IPS-18a (cell line): ENCODE measurements at regions not wholly inside any gene's neighbourhood (a gene's known extent, or its start where the extent isn't known, plus 50 kb on each side); places are given as distances from the start of the nearest gene placed in this dataset.
"Not testable (repeated sequence)": the region's sequence is repeated elsewhere in the genome, so short reads cannot be mapped to it uniquely, and the experiment has no call there.

Experiments
- H3K27ac ChIP-seq: one replicate; pipeline ENCODE4 v1.5.1; 2013; ENCODE audit warnings: low read length
- H3K27me3 ChIP-seq: one replicate; pipeline ENCODE4 v1.6.1; 2013; ENCODE audit warnings: mild to moderate bottlenecking, low read length; ENCODE audit not compliant: control insufficient read depth, insufficient read depth
- H3K36me3 ChIP-seq: one replicate; pipeline ENCODE4 v1.6.1; 2013; ENCODE audit warnings: low read depth, low read length; ENCODE audit not compliant: control insufficient read depth
- H3K4me1 ChIP-seq: one replicate; pipeline ENCODE4 v1.6.1; 2013; ENCODE audit warnings: low read depth, low read length; ENCODE audit not compliant: control insufficient read depth
- H3K4me3 ChIP-seq: one replicate; pipeline ENCODE4 v1.5.1; 2013; ENCODE audit warnings: low read length
- H3K9ac ChIP-seq: one replicate; pipeline ENCODE4 v1.6.1; 2013; ENCODE audit warnings: mild to moderate bottlenecking, low read length, moderate library complexity
- H3K9me3 ChIP-seq: one replicate; pipeline ENCODE4 v1.6.1; 2013; ENCODE audit warnings: low read depth, low read length; ENCODE audit not compliant: control insufficient read depth

DNA sequence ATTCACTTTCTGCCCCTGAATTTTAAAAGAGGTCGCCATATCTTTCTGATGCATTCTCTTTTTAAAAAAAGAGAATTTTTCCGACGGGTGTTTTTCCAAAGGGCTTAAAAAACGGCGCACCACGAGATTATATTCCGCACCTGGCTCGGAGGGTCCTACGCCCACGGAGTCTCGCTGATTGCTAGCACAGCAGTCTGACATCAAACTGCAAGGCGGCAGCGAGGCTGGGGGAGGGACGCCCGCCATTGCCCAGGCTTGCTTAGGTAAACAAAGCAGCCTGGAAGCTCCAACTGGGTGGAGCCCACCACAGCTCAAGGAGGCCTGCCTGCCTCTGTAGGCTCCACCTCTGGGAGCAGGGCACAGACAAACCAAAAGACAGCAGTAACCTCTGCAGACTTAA is 370.0 kb downstream of the TBL1XR1 start:
- H3K27me3 ChIP-seq = not testable (repeated sequence)

DNA sequence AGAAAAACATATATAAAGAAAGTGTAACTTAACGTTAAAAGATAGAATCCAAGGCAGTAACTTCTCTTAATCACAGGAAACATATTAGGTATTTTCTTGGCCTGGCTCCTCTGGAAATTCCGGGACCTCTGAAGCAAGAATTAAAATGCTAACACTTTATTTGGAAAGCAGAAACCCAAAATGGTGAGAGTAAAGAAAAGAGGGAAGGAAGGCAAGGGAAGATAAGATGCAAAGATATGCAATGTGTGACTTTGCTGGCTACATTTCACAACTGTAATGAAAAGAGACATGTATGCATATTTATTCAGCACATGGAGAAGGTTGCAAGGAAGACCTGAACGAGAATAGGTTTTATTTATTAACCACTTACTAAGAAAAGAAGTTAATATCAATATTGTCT is 372.5 kb downstream of the TBL1XR1 start:
- Histone ChIP-seq H3K27ac (no peak overlapping the region), H3K36me3 (no peaks in the 10 kb centered on the region), H3K27me3 (no peaks in the 10 kb centered on the region), H3K4me3 (no peak overlapping the region), H3K9ac (no peak overlapping the region), H3K4me1 (no peaks in the 10 kb centered on the region), H3K9me3 (no peaks in the 10 kb centered on the region)

More for the DNA sequence above, 370.0 kb downstream of the TBL1XR1 start:
- H3K9ac ChIP-seq, H3K9me3 ChIP-seq, H3K4me1 ChIP-seq, H3K4me3 ChIP-seq, H3K36me3 ChIP-seq, H3K27ac ChIP-seq: not testable (repeated sequence)

DNA sequence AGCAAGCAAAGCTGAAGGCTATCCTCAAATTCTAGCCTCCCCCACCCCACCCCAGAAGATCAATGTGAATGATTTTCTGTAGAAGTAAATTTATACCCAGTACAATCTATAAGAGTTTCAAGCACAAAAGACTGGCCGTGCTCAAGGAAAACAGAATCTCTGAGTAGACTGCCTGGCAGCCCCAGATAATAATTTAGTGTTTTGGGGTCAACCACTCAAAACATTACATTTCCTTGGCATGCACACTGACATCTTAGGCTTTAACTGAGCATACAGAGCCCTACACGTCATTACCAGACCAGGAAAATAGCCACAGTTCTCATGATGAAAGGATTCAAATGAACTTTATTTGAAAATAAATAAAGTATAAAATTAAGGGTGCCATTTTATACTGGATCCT is 376.5 kb downstream of the TBL1XR1 start:
- Histone ChIP-seq H3K4me1 (no peaks in the 10 kb centered on the region), H3K36me3 (no peaks in the 10 kb centered on the region), H3K9ac (no peak overlapping the region), H3K9me3 (no peaks in the 10 kb centered on the region), H3K27me3 (no peaks in the 10 kb centered on the region), H3K4me3 (no peak overlapping the region), H3K27ac (no peak overlapping the region)

DNA sequence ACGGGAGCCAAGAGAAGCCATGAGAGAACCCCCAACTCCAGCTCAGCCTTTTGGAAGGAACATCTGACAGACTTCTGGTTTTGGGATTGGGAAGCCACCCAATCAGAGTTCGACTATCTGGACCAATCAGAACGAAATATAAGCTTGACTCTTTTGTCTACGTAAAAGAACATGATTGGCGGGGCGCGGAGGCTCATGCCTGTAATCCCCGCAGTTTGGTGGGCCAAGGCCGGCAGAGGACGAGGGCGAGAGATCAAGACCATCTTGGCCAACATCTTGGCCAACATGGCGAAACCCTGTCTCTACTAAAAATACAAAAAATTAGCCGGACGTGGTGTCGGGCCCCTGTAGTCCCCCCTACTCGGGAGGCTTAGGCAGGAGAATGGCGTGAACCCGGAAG is 380.3 kb downstream of the TBL1XR1 start:
- H3K36me3 ChIP-seq = no peaks in the 10 kb centered on the region
- peaks cover 3% of the 10 kb centered on the region for H3K4me1 ChIP-seq
- no peaks in the 10 kb centered on the region for H3K9me3 ChIP-seq
- no peaks in the 10 kb centered on the region for H3K27me3 ChIP-seq
- no peak overlapping the region for H3K27ac ChIP-seq
- no peak overlapping the region for H3K4me3 ChIP-seq
- H3K9ac ChIP-seq = no peak overlapping the region

DNA sequence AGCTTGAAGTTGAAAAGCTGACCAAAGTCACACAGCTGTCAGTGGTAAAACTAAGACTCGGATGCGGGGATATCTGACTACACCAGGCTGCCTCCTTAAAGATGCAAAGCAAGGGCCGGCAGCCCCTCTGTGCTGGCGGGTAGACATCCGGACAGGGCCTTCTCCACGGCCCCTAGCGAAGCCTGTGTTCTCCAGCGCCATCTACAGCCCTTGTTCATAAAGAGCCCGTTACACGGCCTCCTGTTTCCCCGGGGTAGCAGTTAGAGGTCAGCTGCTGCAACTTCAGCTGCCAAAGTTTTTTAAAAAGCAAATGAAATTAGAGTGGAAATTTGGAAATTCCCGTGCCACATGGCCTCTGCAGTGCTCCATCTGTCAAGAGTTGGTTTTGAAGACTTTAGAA is 383.0 kb downstream of the TBL1XR1 start:
- Histone ChIP-seq H3K27me3 (no peaks in the 10 kb centered on the region), H3K4me1 (peaks cover 3% of the 10 kb centered on the region), H3K27ac (no peak overlapping the region), H3K36me3 (no peaks in the 10 kb centered on the region), H3K9ac (no peak overlapping the region), H3K4me3 (no peak overlapping the region), H3K9me3 (no peaks in the 10 kb centered on the region)

DNA sequence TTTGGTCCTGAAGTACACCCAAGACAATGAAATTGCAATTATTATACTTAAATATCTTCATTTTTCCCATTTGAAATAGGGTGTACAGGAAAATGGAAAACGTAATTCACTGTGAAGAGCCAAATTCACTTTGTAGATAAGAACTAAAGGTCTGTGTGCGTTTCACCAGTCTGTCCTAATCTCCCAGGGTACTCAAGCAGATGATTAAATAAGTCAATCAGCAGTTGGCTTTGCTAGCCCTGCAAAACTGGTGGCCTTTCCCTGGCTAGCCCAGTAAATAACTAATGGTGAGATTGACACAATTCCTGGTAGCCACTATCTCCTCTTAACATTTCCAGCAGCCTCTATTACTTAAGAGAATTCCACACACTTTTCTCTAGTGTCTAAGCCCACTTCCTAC is 389.3 kb downstream of the TBL1XR1 start:
- H3K27me3 ChIP-seq = no peaks in the 10 kb centered on the region
- H3K9me3 ChIP-seq = no peaks in the 10 kb centered on the region
- H3K27ac ChIP-seq = no peak overlapping the region
- H3K4me1 ChIP-seq = no peaks in the 10 kb centered on the region
- H3K4me3 ChIP-seq = no peak overlapping the region
- no peak overlapping the region for H3K9ac ChIP-seq
- H3K36me3 ChIP-seq = no peaks in the 10 kb centered on the region

DNA sequence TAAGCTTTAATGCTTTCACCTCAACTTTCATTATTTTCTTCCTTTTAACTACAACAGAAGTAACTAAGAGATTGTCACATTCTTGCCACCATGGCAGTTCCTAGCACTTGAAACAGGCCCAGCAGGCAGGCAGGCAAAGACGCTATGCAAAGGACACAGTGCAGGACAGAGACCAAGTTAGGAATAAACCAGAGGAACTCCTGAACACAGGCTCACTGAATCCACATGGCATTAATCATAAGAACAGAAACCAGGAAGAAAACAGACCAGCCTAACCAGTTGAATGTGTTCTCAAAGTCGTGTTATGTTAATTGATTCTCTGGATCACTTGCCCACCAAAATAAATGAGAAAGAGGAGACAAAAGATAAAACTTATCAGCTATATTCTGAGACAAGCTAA is 397.6 kb downstream of the TBL1XR1 start:
- Histone ChIP-seq H3K4me1 (peaks cover 15% of the 10 kb centered on the region), H3K27me3 (no peaks in the 10 kb centered on the region), H3K27ac (no peak overlapping the region), H3K4me3 (no peak overlapping the region), H3K9me3 (no peaks in the 10 kb centered on the region), H3K9ac (no peak overlapping the region), H3K36me3 (no peaks in the 10 kb centered on the region)

DNA sequence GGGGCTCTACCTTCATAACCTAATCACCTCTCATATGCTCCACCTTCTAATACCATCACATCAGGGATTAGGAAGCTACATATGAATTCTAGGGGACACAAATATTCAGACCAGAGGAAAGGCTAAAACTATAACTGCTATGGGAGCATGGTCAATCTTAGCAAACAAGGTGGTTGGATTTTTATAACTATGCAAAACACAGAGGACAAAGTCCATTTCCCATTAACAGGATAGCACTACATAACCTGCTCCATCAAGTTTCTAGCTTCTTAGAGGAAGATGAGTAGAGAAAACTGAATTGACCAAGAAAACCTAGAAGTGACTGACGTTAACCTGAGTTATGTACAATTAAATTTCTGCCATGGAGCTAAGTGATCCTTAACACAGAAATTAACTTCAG is 398.6 kb downstream of the TBL1XR1 start:
- Histone ChIP-seq H3K36me3 (no peaks in the 10 kb centered on the region), H3K27ac (no peak overlapping the region)

DNA sequence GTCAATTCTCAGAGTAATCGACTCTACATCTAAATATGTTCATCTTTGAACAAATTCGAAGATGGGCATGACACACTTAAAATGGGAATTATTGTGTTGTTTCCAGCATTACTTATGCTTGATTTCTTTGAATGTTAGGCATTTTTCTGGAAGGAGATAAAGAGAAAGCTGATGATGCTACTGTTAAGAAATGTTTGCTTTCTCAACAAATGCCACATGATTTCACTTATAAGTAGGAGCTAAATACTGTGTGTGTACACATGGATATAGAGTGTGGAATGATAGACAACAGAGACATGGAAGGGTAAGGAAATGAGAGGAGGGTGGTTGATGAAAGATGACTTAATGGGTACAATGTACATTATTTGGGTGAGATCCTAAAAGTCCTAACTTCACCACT is 400.9 kb downstream of the TBL1XR1 start:
- Histone ChIP-seq H3K27ac (no peak overlapping the region), H3K36me3 (no peaks in the 10 kb centered on the region), H3K4me1 (peaks cover 18% of the 10 kb centered on the region), H3K4me3 (no peak overlapping the region), H3K27me3 (no peaks in the 10 kb centered on the region), H3K9ac (no peak overlapping the region), H3K9me3 (no peaks in the 10 kb centered on the region)

More for the DNA sequence above, 398.6 kb downstream of the TBL1XR1 start:
- no peaks in the 10 kb centered on the region for H3K9me3 ChIP-seq
- no peak overlapping the region for H3K4me3 ChIP-seq
- no peak overlapping the region for H3K9ac ChIP-seq
- no peaks in the 10 kb centered on the region for H3K27me3 ChIP-seq
- H3K4me1 ChIP-seq = peaks cover 18% of the 10 kb centered on the region

DNA sequence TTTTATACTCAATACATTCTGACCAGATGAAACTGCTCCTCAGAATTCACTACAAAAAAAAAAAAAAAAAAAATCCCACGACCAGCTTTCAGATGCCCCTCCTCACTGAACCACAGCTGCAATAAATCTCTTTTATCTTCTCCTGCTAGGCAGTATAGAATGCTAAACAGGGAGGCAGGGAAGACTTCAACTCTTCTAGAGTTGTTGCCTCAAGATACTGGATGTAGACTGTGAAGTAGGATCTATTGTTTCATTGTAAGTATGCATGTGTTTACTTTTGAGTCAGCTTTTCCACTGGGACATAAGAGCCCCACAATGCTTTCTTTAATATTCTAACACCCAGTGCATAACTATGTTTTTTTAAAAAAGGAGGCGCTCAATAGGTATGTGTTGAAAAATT is 401.4 kb downstream of the TBL1XR1 start:
- H3K4me3 ChIP-seq = no peak overlapping the region
- no peaks in the 10 kb centered on the region for H3K9me3 ChIP-seq
- no peaks in the 10 kb centered on the region for H3K36me3 ChIP-seq
- H3K27ac ChIP-seq = no peak overlapping the region
- H3K27me3 ChIP-seq = no peaks in the 10 kb centered on the region
- H3K4me1 ChIP-seq = peaks cover 18% of the 10 kb centered on the region
- H3K9ac ChIP-seq = no peak overlapping the region

DNA sequence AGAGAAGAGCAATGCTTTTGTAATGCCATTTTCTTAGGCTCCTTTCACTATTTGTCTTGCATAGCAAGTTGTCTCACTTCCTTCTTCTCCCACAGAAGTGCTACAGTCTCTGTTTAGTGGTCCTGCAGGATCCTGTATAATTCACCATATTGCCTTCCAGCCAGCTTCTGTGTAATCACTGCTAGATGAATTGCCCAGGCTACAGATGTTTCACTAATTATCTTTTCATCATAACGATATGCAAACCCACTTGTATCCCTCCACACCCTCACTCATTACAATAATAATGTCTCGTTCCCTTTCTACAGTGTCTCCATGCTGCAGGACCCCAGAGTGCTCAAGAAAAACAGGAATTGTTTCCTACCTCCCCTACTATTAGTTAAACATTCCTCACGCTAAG is 402.9 kb downstream of the TBL1XR1 start:
- Histone ChIP-seq H3K9ac (no peak overlapping the region), H3K4me3 (no peak overlapping the region), H3K9me3 (no peaks in the 10 kb centered on the region), H3K27ac (no peak overlapping the region), H3K36me3 (no peaks in the 10 kb centered on the region), H3K4me1 (peaks cover 14% of the 10 kb centered on the region), H3K27me3 (no peaks in the 10 kb centered on the region)

DNA sequence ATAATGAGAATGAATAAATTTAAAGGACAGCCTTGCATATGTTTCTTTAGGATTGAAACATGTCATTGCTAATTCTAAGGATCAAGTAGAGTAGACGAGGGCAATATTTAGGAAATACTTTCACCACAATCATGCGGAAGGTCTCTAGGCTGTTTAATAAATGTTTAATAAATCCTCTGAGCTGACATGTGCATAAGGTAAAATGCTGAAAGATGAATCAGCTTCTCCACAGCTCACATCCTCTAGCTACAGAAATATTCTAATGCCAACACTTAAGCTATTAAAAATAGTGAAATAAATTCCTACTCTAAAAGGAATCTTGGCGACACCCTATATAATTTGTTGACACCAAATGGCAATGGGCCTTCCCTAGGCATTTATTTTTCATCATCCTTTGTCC is 407.3 kb downstream of the TBL1XR1 start:
- Histone ChIP-seq H3K9ac (no peak overlapping the region), H3K9me3 (no peaks in the 10 kb centered on the region), H3K4me3 (no peak overlapping the region), H3K36me3 (no peaks in the 10 kb centered on the region), H3K27me3 (no peaks in the 10 kb centered on the region), H3K4me1 (peaks cover 9% of the 10 kb centered on the region), H3K27ac (no peak overlapping the region)
